ENCODE measurements at regions not wholly inside any gene's neighbourhood (a gene's known extent, or its start where the extent isn't known, plus 50 kb on each side); places are given as distances from the start of the nearest gene placed in this dataset.

GRCh38 chr18:72470391-72470790, 73.8 kb downstream of the CBLN2 start:
- Histone ChIP-seq H3K4me3 (ENCODE audit: insufficient read depth, low read depth, low read length, poor library complexity, severe bottlenecking) (no peak overlapping the region), H3K36me3 (ENCODE audit: control insufficient read depth, insufficient read depth, low read length) (no peaks in the 10 kb centered on the region), H3K27ac (ENCODE audit: insufficient read depth, low read length, poor library complexity, severe bottlenecking) (no peak overlapping the region), H3K9me3 (ENCODE audit: control insufficient read depth, low read length) (no peaks in the 10 kb centered on the region), H3K4me1 (ENCODE audit: control insufficient read depth, insufficient read depth, low read length, poor library complexity, severe bottlenecking) (no peaks in the 10 kb centered on the region), H3K27me3 (replicated peaks; ENCODE audit: control insufficient read depth, insufficient read depth, low read length, poor library complexity, severe bottlenecking) (no peaks in the 10 kb centered on the region)
- DNase-seq, result no peak

GRCh38 chr18:72468021-72468710, 76.0 kb downstream of the CBLN2 start:
- Histone ChIP-seq H3K36me3 (ENCODE audit: control insufficient read depth, insufficient read depth, low read length) (no peaks in the 10 kb centered on the region), H3K27me3 (replicated peaks; ENCODE audit: control insufficient read depth, insufficient read depth, low read length, poor library complexity, severe bottlenecking) (no peaks in the 10 kb centered on the region), H3K4me1 (ENCODE audit: control insufficient read depth, insufficient read depth, low read length, poor library complexity, severe bottlenecking) (no peaks in the 10 kb centered on the region), H3K4me3 (ENCODE audit: insufficient read depth, low read depth, low read length, poor library complexity, severe bottlenecking) (no peak overlapping the region), H3K9me3 (ENCODE audit: control insufficient read depth, low read length) (no peaks in the 10 kb centered on the region), H3K27ac (ENCODE audit: insufficient read depth, low read length, poor library complexity, severe bottlenecking) (no peak overlapping the region)
- DNase-seq, result no peak

GRCh38 chr18:72460210-72460680, 83.9 kb downstream of the CBLN2 start:
- Histone ChIP-seq H3K27me3 (replicated peaks; ENCODE audit: control insufficient read depth, insufficient read depth, low read length, poor library complexity, severe bottlenecking) (no peaks in the 10 kb centered on the region), H3K27ac (ENCODE audit: insufficient read depth, low read length, poor library complexity, severe bottlenecking) (no peak overlapping the region), H3K4me1 (ENCODE audit: control insufficient read depth, insufficient read depth, low read length, poor library complexity, severe bottlenecking) (no peaks in the 10 kb centered on the region), H3K9me3 (ENCODE audit: control insufficient read depth, low read length) (no peaks in the 10 kb centered on the region), H3K36me3 (ENCODE audit: control insufficient read depth, insufficient read depth, low read length) (no peaks in the 10 kb centered on the region), H3K4me3 (ENCODE audit: insufficient read depth, low read depth, low read length, poor library complexity, severe bottlenecking) (no peak overlapping the region)
- DNase-seq, result no peak

GRCh38 chr18:72458271-72458670, 85.9 kb downstream of the CBLN2 start:
- no peaks in the 10 kb centered on the region for H3K36me3 ChIP-seq (ENCODE audit: control insufficient read depth, insufficient read depth, low read length)
- no peaks in the 10 kb centered on the region for H3K9me3 ChIP-seq (ENCODE audit: control insufficient read depth, low read length)
- no peaks in the 10 kb centered on the region for H3K27me3 ChIP-seq (replicated peaks; ENCODE audit: control insufficient read depth, insufficient read depth, low read length, poor library complexity, severe bottlenecking)
- H3K4me1 ChIP-seq (ENCODE audit: control insufficient read depth, insufficient read depth, low read length, poor library complexity, severe bottlenecking), result no peaks in the 10 kb centered on the region
- no peak overlapping the region for H3K27ac ChIP-seq (ENCODE audit: insufficient read depth, low read length, poor library complexity, severe bottlenecking)
- DNase-seq, result no peak
- H3K4me3 ChIP-seq (ENCODE audit: insufficient read depth, low read depth, low read length, poor library complexity, severe bottlenecking), result no peak overlapping the region

GRCh38 chr18:72456802-72457201, 87.3 kb downstream of the CBLN2 start:
- H3K27ac ChIP-seq (ENCODE audit: insufficient read depth, low read length, poor library complexity, severe bottlenecking), result no peak overlapping the region
- no peaks in the 10 kb centered on the region for H3K27me3 ChIP-seq (replicated peaks; ENCODE audit: control insufficient read depth, insufficient read depth, low read length, poor library complexity, severe bottlenecking)
- no peak for DNase-seq
- no peaks in the 10 kb centered on the region for H3K4me1 ChIP-seq (ENCODE audit: control insufficient read depth, insufficient read depth, low read length, poor library complexity, severe bottlenecking)
- no peak overlapping the region for H3K4me3 ChIP-seq (ENCODE audit: insufficient read depth, low read depth, low read length, poor library complexity, severe bottlenecking)
- H3K9me3 ChIP-seq (ENCODE audit: control insufficient read depth, low read length), result no peaks in the 10 kb centered on the region
- H3K36me3 ChIP-seq (ENCODE audit: control insufficient read depth, insufficient read depth, low read length), result no peaks in the 10 kb centered on the region

GRCh38 chr18:72452328-72452727, 91.8 kb downstream of the CBLN2 start:
- Histone ChIP-seq H3K4me1 (ENCODE audit: control insufficient read depth, insufficient read depth, low read length, poor library complexity, severe bottlenecking) (no peaks in the 10 kb centered on the region), H3K9me3 (ENCODE audit: control insufficient read depth, low read length) (no peaks in the 10 kb centered on the region), H3K36me3 (ENCODE audit: control insufficient read depth, insufficient read depth, low read length) (no peaks in the 10 kb centered on the region), H3K27ac (ENCODE audit: insufficient read depth, low read length, poor library complexity, severe bottlenecking) (no peak overlapping the region), H3K27me3 (replicated peaks; ENCODE audit: control insufficient read depth, insufficient read depth, low read length, poor library complexity, severe bottlenecking) (no peaks in the 10 kb centered on the region), H3K4me3 (ENCODE audit: insufficient read depth, low read depth, low read length, poor library complexity, severe bottlenecking) (no peak overlapping the region)
- DNase-seq, result no peak

GRCh38 chr18:72444798-72445155, 99.4 kb downstream of the CBLN2 start:
- Histone ChIP-seq H3K27me3 (replicated peaks; ENCODE audit: control insufficient read depth, insufficient read depth, low read length, poor library complexity, severe bottlenecking) (no peaks in the 10 kb centered on the region), H3K36me3 (ENCODE audit: control insufficient read depth, insufficient read depth, low read length) (no peaks in the 10 kb centered on the region), H3K4me3 (ENCODE audit: insufficient read depth, low read depth, low read length, poor library complexity, severe bottlenecking) (no peak overlapping the region), H3K4me1 (ENCODE audit: control insufficient read depth, insufficient read depth, low read length, poor library complexity, severe bottlenecking) (no peaks in the 10 kb centered on the region), H3K27ac (ENCODE audit: insufficient read depth, low read length, poor library complexity, severe bottlenecking) (no peak overlapping the region), H3K9me3 (ENCODE audit: control insufficient read depth, low read length) (peaks cover 3% of the 10 kb centered on the region)
- DNase-seq, result no peak

GRCh38 chr18:72444111-72444797, 99.9 kb downstream of the CBLN2 start:
- DNase-seq, result no peak
- H3K27me3 ChIP-seq (replicated peaks; ENCODE audit: control insufficient read depth, insufficient read depth, low read length, poor library complexity, severe bottlenecking), result no peaks in the 10 kb centered on the region
- no peaks in the 10 kb centered on the region for H3K4me1 ChIP-seq (ENCODE audit: control insufficient read depth, insufficient read depth, low read length, poor library complexity, severe bottlenecking)
- H3K4me3 ChIP-seq (ENCODE audit: insufficient read depth, low read depth, low read length, poor library complexity, severe bottlenecking), result no peak overlapping the region
- H3K9me3 ChIP-seq (ENCODE audit: control insufficient read depth, low read length), result peaks cover 3% of the 10 kb centered on the region
- no peaks in the 10 kb centered on the region for H3K36me3 ChIP-seq (ENCODE audit: control insufficient read depth, insufficient read depth, low read length)
- H3K27ac ChIP-seq (ENCODE audit: insufficient read depth, low read length, poor library complexity, severe bottlenecking), result no peak overlapping the region

GRCh38 chr18:72436401-72436800, 107.7 kb downstream of the CBLN2 start:
- H3K4me3 ChIP-seq (ENCODE audit: insufficient read depth, low read depth, low read length, poor library complexity, severe bottlenecking), result no peak overlapping the region
- no peak overlapping the region for H3K27ac ChIP-seq (ENCODE audit: insufficient read depth, low read length, poor library complexity, severe bottlenecking)
- no peaks in the 10 kb centered on the region for H3K27me3 ChIP-seq (replicated peaks; ENCODE audit: control insufficient read depth, insufficient read depth, low read length, poor library complexity, severe bottlenecking)
- no peaks in the 10 kb centered on the region for H3K9me3 ChIP-seq (ENCODE audit: control insufficient read depth, low read length)
- H3K4me1 ChIP-seq (ENCODE audit: control insufficient read depth, insufficient read depth, low read length, poor library complexity, severe bottlenecking), result no peaks in the 10 kb centered on the region
- DNase-seq, result no peak
- H3K36me3 ChIP-seq (ENCODE audit: control insufficient read depth, insufficient read depth, low read length), result no peaks in the 10 kb centered on the region

- Histone ChIP-seq H3K27ac (ENCODE audit: insufficient read depth, low read length, poor library complexity, severe bottlenecking) (no peak overlapping the region), H3K36me3 (ENCODE audit: control insufficient read depth, insufficient read depth, low read length) (no peaks in the 10 kb centered on the region), H3K4me1 (ENCODE audit: control insufficient read depth, insufficient read depth, low read length, poor library complexity, severe bottlenecking) (no peaks in the 10 kb centered on the region), H3K27me3 (replicated peaks; ENCODE audit: control insufficient read depth, insufficient read depth, low read length, poor library complexity, severe bottlenecking) (no peaks in the 10 kb centered on the region), H3K9me3 (ENCODE audit: control insufficient read depth, low read length) (no peaks in the 10 kb centered on the region), H3K4me3 (ENCODE audit: insufficient read depth, low read depth, low read length, poor library complexity, severe bottlenecking) (no peak overlapping the region)
- DNase-seq, result no peak
Observed at GRCh38 chr18:72433756-72434155, 110.4 kb downstream of the CBLN2 start.

Data from effector memory CD4-positive, alpha-beta T cell (primary cell).